GM12865 (cell line): ENCODE measurements at regions not wholly inside any gene's neighbourhood (a gene's known extent, or its start where the extent isn't known, plus 50 kb on each side); places are given as distances from the start of the nearest gene placed in this dataset.

Experiments used
- DNase-seq: peaks from one replicate; pipeline ENCODE4 v3.0.0; 2010; ENCODE audit warnings: low read depth
- H3K4me3 ChIP-seq: 2 replicates; pipeline ENCODE4 v1.5.1; 2011; ENCODE audit warnings: mild to moderate bottlenecking, low read depth, low read length, control low read depth
- TF ChIP-seq, protein P1 (sequence below): IDR thresholded peaks from 2 replicates; pipeline ENCODE4 v1.5.1; 2011; ENCODE audit warnings: low read length, control low read depth, low read depth, inconsistent platforms; ENCODE audit not compliant: insufficient read depth; ENCODE audit errors: missing control alignments

- TF ChIP-seq, protein P1, sequence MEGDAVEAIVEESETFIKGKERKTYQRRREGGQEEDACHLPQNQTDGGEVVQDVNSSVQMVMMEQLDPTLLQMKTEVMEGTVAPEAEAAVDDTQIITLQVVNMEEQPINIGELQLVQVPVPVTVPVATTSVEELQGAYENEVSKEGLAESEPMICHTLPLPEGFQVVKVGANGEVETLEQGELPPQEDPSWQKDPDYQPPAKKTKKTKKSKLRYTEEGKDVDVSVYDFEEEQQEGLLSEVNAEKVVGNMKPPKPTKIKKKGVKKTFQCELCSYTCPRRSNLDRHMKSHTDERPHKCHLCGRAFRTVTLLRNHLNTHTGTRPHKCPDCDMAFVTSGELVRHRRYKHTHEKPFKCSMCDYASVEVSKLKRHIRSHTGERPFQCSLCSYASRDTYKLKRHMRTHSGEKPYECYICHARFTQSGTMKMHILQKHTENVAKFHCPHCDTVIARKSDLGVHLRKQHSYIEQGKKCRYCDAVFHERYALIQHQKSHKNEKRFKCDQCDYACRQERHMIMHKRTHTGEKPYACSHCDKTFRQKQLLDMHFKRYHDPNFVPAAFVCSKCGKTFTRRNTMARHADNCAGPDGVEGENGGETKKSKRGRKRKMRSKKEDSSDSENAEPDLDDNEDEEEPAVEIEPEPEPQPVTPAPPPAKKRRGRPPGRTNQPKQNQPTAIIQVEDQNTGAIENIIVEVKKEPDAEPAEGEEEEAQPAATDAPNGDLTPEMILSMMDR, result no peak
- DNase-seq, result no peak
- H3K4me3 ChIP-seq, result no peak overlapping the region
Measured at GRCh38 chr2:6792883-6793282, 72.8 kb downstream of the CMPK2 start.

- TF ChIP-seq, protein P1, result no peak
- DNase-seq, result no peak
- H3K4me3 ChIP-seq, result no peak overlapping the region
Measured at GRCh38 chr2:6793371-6793770, 72.3 kb downstream of the CMPK2 start.

DNA sequence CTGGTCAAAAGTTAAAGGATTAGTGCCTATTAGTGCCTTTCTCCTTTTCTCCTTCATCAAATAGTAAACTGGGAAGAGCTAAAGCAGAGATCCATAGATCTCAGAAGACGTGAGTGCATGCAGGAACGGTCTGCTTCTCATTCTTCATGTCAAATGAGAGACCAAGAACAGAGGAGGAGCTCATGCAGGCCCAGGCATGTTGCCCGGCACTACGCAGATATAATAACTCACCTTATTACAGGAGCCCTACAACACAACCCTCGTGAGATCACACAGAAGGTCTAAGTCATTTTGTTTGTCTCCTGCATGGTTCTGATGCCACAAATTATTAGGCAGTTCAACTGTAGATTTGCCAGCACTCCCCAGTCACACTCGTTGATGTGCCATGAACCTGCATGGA is 71.8 kb downstream of the CMPK2 start:
- TF ChIP-seq, protein P1, result no peak
- no peak for DNase-seq
- no peak overlapping the region for H3K4me3 ChIP-seq

- TF ChIP-seq, protein P1, result no peak
- H3K4me3 ChIP-seq, result no peak overlapping the region
Measured at GRCh38 chr2:6794448-6794847, 71.3 kb downstream of the CMPK2 start.

More at GRCh38 chr2:6794448-6794847, 71.3 kb downstream of the CMPK2 start:
- no peak for DNase-seq
